NCI-H2227 (cell line): ENCODE measurements at regions not wholly inside any gene's neighbourhood (a gene's known extent, or its start where the extent isn't known, plus 50 kb on each side); places are given as distances from the start of the nearest gene placed in this dataset.

Experiments used
- DNase-seq: peaks from one replicate; lab custom pipeline; 2025; ENCODE audit not compliant: unreplicated experiment; lab: John Stamatoyannopoulos, UW

DNA sequence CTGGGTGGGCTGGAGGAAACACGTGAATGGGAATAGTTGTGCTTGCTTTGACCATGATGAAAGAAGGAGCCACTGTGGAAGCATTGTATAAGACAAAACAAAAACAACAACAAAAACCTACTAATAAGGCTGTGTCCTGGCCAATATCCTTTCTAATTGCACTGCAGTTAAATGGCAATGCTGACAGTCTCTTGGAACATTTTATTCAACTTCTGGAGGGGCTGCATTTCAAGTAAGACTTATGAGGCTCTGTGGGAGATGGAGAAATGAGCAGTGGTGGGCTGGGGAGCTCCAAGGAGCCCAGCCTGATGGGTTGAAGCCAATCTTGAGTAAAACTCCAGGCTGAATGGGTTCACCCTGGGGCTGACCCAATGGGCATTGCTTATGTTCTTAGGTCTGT is 99.8 kb upstream of the ROPN1 start:
- DNase-seq: no peak

- no peak for DNase-seq
Observed at GRCh38 chr3:124092811-124093210, 100.9 kb upstream of the ROPN1 start.

DNA sequence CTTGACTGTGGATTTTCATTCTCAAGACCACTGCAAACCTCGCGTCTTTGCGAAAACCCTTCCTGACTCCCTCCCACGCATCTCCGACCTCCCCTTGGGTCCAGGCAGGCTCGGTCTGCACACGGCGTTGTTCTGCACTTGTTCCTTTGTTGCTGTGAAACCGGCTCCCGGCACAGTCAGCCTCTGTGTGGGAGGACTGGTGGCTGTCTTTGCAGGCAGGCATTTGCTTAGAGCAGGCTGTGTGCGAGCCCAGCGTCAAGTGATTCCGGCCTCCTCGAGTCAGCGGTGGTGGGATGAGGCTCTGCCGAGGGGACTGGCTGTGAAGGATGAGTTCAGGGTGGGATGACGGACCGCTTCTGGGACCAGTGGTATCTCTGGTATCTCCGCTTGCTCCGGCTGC is 102.6 kb upstream of the ROPN1 start:
- DNase-seq: no peak

GRCh38 chr3:124097362-124098131 is 105.6 kb upstream of the ROPN1 start:
- DNase-seq: no peak

GRCh38 chr3:124101643-124102042 is 109.7 kb upstream of the ROPN1 start:
- no peak for DNase-seq

- no peak for DNase-seq
Observed at GRCh38 chr3:124107104-124107890, 115.4 kb upstream of the ROPN1 start.

DNA sequence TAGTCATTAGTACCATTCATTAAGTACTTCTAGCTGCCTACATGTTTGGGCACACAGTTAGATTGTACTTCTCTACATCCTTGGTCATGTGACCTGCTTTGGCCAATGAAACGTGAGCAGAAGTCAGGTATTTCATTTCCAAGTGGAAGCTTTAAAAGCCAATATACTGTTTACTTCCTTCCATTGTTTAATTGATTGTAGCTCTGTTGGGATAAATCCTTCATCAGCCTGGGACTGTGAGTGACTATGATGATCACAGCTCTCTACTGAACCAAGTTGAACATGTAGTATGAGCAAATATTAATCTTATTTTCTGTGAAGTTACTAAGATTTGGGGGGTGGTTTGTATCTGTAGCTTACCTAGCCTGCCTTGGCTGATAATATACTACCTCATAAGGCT is 116.5 kb upstream of the ROPN1 start:
- no peak for DNase-seq

- DNase-seq: no peak
Observed at GRCh38 chr3:124113485-124113884, 121.6 kb upstream of the ROPN1 start.

- DNase-seq: no peak
Observed at GRCh38 chr3:124115279-124115678, 123.4 kb upstream of the ROPN1 start.

DNA sequence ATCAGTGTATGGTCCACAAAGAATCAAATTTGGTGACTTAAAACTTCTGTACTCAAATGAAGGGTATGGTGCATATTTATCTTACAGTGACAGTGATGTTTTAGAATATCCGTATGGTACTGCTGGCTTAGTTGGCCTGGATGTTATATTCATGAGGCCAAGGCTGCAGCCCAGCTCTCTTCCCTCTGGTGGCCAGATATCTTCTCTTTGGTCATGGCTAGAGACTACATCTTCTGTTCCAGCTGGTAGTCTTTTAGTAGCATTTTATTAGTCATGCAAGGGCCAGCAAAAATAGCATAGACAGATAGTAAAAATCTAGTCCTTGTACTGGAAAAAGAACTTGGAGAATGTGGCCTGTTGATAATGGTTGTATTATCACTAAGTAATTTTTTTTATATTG is 124.0 kb upstream of the ROPN1 start:
- no peak for DNase-seq

DNA sequence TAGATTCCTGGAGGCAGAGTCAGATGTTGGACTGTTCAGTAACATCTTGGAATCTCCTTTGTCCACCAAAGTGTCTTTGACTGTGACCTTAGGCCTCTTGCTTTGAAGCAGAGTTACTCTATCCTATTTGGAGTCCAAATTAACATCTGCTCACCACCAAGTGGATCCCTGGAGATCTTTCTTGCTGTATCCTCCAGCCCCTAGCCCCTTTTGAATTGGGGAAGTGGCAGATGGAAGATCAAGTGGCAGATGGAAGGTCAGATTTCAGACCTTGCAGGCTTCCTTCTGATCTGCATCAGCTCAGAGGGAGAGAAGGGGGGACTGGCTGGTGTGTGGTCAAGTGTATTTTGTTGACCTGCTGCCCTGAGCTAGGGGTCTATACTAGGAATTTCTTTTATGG is 125.0 kb upstream of the ROPN1 start:
- no peak for DNase-seq

DNA sequence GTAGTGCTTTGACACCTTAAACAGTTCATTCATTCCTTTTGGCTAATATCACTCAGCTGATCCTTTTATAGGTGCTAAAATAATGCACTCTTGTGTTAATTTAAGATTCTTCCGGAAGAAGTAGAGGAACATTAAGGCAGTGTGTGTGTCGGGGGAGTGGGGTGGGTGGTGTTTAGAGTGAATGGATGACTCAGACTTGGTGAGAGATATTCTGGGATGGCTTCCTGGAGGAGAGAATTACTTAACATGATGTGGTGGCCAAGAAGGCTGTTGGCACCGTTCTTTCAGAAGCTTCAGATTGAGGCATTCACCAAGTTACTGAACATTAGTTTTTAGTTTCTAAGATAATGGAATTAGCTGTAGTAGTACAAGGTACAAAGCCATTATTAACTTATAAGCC is 125.6 kb upstream of the ROPN1 start:
- DNase-seq: no peak

DNA sequence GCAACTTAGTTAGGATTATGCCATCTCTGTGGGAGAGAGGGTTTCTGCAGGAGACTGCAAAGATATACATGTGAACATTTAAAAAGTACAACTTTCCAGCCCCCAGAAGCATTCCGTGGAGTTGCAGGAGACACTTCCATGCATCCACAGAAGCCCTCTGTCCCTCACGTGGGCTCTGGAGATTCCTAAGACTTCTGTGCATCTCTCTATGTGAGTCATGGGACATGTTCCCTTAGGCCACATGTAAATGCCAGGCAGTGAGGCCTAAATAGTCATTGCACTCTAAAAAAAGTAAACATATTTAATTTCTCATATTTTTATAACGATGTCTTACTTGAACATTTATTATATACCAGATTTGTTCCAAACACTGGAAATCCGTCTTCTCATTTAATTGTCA is 126.5 kb upstream of the ROPN1 start:
- no peak for DNase-seq

DNA sequence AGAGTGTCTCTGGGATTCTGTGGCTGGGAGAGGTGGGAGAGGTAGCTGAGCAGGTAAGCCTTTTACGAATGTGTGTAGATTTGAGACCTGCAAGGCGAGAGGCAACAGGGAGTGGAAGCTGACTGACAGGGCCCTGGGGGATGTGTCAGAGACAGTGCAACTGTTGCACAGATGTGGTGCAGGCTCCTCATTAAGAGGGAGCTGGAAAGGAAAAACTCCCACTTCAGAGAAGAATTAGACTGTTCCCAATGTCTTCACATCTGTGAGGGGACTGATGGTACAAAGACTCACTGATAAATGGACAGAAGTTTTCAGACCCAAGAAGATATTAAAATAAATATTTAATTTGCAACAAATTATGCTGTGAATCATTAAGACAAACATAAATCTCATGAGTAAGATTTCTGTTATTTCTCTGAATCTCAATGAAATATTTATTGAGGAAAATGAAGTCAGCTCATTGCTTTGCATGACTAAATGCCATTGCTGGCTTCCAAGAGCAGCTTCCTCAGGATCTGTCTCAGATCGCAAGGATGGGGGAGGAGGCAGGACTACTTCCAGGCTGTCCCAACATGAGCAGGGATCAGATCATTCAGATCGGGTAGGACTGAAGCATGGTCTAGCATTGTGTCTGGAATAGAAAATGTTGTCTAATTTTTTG is 127.3 kb upstream of the ROPN1 start:
- no peak for DNase-seq

DNA sequence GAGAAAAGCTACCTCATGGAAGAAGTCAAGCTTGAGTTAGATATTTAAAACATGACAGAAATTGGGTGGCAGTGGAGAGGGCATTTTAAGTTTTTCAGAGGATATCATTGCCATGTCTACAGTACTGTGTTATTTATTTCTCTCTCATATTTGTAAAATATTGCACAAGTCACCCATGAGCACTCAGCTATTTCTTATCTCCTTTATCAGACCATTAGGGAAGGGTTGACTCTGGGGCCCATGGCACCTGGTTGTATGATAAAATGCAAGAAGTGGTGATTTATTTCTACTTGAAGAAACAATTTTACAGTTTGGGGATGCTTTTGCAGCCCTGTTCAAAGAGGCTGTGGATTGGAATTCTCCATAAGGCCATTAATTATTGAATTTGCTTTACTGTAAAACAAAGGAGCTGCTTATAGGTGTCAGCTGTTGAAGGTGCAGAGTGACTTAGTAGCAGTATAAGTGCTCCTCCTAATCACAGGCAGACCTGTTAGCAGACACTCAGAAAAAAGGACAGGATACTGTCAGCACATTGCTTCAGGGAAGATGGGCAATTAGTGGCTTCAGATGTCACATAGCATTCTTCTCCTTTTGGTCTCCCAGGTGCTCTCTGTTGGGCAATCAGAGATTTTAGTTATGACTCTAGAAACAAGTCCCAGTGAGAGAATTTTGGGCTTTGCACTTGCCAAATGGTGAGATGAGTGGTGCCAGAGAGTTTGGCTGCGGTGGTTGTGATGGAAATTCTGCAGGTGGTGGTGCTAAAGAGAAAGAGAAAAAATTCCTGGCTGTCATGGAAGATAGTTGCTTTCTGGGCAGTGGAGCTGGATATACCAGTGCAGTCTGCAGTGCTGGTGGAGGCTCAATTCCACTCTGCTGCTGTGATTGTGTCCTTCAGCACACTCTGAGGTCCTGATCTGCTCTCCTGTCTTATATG is 129.7 kb upstream of the ROPN1 start:
- no peak for DNase-seq

DNA sequence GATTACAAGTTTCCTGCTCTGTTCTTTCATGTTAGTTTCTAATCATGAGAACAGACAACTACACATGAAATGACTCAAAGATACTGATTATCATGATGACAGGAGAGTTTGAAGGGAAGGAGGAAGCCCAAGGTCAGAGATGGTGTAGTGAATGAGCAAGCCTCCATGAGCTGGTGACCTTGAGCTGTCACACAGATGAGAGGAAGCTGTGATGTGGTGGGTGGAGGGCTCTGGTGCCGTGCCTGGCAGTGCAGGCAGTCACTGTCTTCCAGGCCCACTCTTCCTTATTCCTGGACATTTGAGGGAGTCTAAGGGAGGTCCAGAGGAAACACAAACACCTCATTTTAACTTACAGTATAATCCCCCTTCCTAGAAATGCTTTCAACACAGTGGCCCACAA is 133.4 kb upstream of the ROPN1 start:
- DNase-seq: no peak

GRCh38 chr3:124126436-124127023 is 134.6 kb upstream of the ROPN1 start:
- peak; percentile 50 for DNase-seq

- no peak for DNase-seq
Observed at GRCh38 chr3:124131158-124131557, 139.2 kb upstream of the ROPN1 start.

GRCh38 chr3:124131580-124131979 is 139.7 kb upstream of the ROPN1 start:
- DNase-seq: no peak

- no peak for DNase-seq
Observed at GRCh38 chr3:124132813-124133212, 140.9 kb upstream of the ROPN1 start.
